ENCODE measurements at regions not wholly inside any gene's neighbourhood (a gene's known extent, or its start where the extent isn't known, plus 50 kb on each side); places are given as distances from the start of the nearest gene placed in this dataset.
"Not testable (repeated sequence)": the region's sequence is repeated elsewhere in the genome, so short reads cannot be mapped to it uniquely, and the experiment has no call there.

DNA sequence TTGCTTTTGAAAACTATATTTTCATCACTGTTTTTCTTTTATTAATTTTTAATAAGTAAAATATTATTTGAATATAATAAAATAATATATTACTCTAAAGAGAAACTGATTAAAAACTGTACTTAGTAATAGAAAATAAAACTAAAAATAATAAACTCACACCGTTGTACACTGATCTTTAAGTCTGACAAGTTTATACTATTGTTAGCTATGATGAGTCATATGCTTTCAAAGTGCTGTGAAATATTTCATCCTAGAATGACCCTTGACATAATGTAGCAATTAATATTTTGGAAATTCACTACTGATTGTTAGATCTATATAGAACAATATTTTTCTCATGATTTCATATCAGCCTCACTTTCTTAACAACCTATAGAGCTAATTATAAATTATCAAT lies 1040.6 kb upstream of the SPRY2 start:
- DNase-seq (ENCODE audit: low spot score) = no peak

DNA sequence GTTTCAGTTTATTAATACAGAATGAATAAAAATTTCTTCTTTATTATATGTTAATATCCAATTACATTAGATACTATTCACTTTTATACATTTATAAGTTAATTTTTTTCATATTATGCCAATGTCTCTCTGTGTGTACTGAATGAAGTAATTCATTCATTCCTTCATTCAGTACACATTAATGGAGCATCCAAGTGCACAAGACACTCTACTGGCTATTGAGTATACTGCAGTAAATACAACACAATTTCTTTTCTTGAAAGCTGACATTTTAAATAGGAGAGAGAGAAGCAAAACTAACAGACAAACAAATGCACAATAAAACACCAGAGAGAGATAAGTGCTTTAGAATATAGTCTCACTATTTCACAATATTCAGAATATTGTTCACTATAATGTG lies 1038.3 kb upstream of the SPRY2 start:
- DNase-seq (ENCODE audit: low spot score) = no peak

DNA sequence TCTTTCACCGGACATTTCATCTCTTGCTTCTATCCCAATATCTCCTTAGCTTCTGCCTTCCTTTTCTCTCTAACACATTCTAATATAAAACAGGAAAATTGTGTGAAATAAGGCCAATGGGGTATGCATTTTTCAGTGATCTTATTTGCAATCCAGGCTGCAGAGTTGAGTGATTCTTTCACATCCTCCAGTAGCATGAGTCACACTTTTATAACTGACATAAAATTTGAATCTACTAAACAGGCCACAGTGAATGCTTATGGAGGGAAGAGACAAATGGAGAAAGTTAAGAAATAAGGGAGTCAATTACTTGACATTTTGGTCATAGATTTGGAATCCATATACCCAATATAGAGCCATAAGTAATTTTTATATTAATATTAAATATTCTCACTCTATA lies 1037.0 kb upstream of the SPRY2 start:
- DNase-seq (ENCODE audit: low spot score) = no peak

DNA sequence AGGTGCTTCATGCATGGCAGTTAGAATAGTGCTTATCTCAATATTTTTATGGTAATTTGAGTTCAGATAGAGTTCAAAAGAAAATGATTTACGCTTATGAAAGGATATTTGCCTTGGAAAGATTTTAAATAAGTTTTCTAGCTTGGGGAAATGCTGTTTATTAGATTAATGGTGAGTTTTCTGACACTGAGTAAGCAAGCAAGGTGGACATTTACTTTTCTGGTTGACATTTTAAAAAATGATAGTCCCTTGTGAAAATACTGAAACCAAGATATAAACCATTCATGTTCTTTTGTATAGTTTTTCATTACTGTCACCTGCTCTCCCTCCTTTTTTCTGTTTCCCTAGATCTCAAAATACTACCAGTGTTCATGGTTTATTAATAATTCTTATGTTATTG lies 1034.8 kb upstream of the SPRY2 start:
- DNase-seq (ENCODE audit: low spot score) = no peak

DNA sequence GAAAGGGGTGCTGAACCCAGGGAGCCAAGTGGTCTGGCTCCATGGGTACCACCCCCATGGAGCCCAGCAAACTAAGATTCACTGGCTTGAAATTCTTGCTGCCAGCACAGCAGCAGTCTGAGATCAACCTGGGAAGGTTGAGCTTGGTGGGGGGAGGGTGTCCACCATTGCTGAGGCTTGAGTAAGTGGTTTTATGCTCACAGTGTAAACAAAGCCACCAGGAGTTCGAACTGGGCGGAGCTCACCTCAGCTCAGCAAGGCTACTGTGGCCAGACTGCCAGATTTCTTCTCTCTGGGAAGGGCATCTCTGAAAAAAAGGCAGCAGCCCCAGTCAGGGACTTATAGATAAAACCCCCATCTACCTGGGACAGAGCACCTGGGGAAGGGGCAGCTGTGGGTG lies 1021.8 kb upstream of the SPRY2 start:
- DNase-seq (ENCODE audit: low spot score) = not testable (repeated sequence)

DNA sequence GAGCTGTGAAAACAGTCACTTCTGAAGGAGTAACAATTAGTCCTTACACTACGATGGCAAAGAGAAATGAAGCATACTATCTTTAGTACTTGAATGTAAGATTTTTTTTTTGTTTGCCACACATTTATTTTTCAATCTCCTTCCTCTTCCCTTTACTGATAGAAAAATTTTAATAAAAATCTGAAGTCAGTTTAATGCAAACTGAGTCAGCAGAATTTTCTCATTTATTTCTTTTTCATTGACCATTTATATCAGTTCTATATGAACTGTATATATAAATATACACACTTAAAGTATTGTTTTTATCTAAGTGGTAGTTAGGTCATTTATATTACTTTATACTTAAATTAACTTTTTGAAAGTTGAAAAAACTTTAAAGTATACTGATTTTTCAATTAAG lies 1009.1 kb upstream of the SPRY2 start:
- DNase-seq (ENCODE audit: low spot score) = no peak

DNA sequence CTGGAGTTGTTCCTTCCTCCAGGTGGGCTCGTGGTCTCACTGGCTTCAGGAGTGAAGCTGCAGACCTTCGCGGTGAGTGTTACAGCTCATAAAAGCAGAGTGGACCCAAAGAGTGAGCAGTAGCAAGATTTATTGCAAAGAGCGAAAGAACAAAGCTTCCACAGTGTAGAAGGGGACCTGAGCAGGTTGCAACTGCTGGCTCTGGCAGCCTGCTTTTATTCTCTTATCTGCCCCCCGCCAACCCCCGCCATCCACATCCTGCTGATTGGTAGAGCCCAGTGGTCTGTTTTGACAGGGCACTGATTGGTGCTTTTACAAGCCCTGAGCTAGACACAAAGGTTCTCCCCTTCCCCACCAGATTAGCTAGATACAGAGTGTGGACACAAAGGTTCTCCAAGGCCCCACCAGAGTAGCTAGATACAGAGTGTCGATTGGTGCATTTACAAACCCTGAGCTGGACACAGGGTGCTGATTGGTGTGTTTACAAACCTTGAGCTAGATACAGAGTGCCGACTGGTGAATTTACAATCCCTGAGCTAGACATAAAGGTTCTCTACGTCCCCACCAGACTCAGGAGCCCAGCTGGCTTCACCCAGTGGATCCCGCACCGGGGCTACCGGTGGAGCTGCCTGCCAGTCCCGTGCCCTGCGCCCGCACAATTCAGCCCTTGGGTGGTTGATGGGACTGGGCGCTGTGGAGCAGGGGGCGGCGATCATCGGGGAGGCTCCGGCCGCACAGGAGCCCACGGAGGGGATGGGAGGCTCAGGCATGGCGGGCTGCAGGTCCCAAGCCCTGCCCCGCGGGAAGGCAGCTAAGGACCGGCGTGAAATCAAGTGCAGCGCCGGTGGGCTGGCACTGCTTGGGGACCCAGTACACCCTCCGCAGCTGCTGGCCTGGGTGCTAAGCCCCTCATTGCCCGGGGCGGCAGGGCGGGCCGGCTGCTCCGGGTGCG lies 999.5 kb upstream of the SPRY2 start:
- DNase-seq (ENCODE audit: low spot score) = not testable (repeated sequence)

DNA sequence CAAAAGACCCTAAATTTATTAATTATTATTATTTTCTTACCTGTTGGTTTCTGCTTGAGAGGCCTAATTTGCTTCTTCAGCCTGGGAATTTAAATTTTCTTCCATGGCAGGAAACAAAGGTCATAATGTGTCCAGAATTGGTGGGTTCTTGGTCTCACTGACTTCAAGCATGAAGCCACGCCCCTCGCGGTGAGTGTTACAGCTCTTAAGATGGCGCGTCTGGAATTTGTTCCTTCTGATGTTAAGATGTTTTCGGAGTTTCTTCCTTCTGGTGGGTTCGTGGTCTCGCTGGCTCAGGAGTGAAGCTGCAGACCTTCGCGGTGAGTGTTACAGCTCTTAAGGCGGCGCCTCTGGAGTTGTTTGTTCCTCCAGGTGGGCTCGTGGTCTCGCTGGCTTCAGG lies 998.7 kb upstream of the SPRY2 start:
- not testable (repeated sequence) for DNase-seq (ENCODE audit: low spot score)

DNA sequence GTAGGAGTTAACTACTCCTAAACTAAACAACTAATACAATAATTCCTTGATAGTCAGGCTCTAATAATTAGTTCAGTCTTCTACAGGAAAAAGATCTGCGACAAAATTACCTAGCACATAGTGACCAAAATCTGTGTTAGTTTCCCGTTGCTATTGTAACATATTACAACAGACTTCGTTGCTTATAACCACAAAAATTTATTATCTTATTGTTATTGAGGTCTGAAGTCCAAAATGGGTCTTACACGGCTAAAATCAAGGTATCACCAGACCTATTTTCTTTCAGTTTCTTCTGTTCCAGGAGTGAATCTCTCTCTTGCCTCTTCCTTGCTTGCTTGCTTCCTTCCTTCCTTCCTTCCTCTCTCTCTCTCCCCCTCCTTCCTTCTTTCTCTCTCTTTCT lies 993.6 kb upstream of the SPRY2 start:
- DNase-seq (ENCODE audit: low spot score) = no peak

DNA sequence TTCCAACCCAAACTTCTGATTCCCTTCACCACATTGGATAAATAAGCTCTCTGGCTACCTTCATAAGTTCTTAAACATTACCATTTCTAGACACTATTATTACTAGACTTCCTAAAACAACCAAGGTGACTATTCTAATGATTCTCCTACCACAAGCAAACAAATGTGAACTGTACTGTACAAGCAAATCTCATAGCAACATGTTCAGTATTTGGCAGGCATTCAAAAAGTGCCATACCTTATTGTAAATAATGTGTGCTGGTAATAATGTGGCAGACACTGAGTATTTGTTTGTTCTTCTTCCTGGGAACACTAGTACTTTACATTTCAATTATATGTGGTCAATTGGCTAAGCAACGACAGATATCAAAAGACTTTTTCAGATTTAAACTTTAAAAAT lies 986.0 kb upstream of the SPRY2 start:
- no peak for DNase-seq (ENCODE audit: low spot score)

DNA sequence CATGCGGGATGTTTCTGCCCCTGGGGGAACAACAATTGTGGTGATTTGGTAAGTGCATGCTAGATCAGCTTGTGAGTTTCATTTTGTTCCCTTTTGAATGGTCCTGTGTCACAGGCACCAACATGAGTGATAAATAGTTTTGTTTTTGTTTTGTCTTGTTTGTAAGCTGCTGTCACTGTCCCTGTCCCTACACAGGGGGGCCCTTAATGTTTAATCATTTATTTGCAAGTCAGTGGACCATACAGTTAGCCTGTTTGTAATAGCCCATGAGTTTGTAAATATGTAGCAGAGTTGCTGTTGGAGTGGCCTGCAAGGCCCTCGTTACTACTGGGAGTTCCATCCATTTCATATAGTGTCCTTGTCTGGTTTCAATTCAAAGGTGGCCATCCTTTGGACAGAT lies 979.6 kb upstream of the SPRY2 start:
- no peak for DNase-seq (ENCODE audit: low spot score)

DNA sequence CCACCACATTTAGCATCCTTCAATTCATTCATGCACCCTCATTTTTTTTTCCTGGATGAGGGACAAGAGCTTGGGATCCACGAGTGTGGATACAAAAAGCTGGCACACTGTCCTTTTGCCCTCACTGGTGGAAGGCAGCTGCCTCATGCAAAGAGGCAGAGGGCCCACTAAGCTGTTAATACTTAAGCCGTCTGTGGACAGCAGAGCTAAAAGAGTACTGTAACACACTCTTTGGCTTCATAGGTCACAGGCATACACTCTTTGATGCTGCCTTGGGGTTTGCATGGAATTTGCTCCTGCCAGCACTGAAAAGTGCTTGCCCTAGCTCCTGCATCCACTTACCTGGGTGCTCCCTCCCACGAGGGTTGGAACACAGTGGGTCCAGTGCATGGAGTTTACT lies 978.4 kb upstream of the SPRY2 start:
- DNase-seq (ENCODE audit: low spot score) = no peak

DNA sequence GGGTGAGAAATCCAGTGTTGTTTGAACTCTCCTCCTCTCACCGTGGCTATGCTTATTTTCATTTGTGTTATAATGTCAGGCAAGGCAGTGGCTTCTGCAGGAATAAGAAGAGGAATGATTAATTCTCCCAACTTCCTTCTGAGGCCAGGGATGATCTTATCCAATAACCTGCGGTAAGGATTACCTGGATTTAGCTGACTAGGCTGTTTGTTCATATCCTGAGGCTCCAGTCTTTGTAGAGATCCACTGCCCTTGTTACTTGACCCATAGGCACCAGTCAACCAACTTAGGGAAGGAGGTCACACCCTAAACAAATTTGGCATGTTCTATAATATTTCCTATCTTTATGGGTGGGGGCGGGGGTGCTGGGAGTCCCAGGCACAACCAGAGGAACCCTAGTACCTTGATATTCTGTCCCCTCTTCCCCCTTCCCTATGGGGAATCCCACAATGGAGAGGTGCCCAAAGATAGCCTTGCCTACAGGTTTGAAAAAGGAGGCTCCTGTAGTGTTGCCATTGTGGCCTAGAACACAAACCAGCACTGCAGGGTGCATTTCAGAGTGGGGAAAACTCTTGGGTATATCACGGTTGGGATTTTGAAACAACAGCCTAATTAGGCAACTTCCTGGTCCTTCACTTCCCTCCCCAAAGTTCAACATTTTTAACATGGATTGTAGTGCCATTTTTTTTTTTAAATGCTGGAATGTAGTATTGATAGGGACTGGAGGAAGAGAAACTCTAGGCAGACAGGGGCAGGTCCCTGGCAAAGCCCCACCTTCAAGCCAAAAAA lies 977.5 kb upstream of the SPRY2 start:
- no peak for DNase-seq (ENCODE audit: low spot score)

DNA sequence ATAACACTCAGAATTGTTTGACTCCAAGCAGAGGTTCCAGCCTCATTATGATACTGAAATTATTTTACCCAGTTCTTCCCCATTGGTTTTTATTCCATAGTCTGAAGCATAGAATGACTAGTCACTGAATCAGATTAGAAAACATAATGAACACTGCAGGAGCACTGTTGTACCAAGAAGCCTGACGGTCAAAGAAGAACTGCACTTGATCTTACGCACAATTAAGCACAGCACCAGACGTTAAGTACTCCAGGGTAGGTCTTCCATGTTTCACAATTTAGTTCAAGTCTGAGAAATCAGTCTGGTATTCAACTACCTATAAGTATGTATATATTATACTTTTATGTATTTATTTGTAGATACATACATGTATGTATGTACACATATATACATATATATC lies 973.5 kb upstream of the SPRY2 start:
- no peak for DNase-seq (ENCODE audit: low spot score)

DNA sequence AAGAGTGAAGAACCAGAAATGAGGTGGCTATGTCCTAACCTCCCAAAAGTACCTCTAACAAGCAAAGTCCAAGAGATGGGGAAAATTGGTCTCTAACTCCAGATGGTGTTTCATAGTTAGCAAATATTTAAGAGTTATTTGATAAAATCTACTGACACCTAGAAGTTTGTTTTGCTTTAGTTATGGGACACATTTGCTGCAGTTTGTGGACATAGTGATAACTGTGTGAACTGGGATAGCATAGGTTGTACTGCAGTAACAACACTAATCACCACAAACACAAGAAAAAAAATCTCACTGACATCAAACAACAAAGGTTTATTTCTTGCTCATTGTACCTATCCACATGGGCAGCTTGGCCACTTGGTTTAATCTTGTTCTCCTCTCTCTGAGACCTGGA lies 965.0 kb upstream of the SPRY2 start:
- DNase-seq (ENCODE audit: low spot score) = no peak

DNA sequence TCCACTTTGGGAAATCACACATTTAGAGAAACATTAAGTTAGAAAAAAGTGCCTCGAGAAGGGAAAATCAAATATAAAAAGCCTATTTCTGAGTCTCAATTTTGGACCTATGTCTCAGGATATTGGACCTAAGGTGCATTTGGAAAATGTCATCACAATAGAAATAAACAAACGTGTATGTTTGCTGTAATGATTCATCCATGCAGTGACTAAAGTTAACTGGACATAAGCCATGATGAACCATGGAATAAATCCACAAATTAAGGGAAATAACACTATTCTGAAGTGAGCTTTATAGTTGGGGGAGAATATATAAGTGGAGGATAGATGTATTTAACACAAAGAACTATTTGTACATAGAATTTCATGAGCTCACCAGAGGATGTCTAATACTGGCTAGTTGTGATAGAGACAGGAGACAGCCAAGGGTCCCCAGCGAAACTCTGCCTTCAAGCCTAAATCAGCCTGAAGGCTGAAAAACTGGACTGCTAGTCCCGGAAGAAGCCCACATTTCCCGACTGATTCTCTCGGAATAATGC lies 963.3 kb upstream of the SPRY2 start:
- no peak for DNase-seq (ENCODE audit: low spot score)

DNA sequence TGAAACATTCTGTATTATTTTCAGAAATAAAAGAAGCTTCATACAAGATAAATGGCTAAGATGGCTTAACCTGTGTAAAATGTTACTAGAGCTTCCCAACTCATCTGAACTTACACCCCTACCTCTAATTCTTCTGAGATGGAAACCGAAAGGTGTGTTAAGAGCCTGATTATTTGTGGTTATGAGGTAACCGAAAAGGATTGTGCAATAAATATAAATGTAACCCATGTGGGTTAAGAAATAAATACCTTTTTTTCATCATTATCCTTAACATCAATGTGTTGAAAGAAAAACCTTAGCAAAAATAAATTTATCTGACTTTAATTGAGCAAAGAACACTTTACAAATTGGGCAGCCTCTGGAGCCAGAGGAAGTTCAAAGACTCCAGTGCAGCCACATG lies 961.8 kb upstream of the SPRY2 start:
- no peak for DNase-seq (ENCODE audit: low spot score)

DNA sequence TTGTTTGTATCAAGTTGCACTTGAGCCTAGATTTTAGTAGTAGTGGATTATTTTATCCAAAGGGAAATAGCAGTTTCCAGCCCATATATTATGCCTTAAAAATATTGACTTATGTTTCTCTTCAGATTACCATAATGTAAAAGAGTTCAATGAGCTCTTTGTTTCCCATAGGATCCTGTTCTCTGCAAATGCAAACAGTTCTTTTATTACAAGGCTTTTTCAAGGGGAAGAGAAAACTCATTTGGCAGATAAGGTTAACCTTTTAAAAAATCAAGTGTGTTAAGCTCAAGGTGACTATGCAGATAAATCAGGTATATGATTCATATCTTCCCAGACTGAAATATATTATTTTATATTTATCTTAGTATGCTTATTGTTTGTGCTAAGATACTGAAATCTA lies 961.2 kb upstream of the SPRY2 start:
- peak; percentile 5 for DNase-seq (ENCODE audit: low spot score)

DNA sequence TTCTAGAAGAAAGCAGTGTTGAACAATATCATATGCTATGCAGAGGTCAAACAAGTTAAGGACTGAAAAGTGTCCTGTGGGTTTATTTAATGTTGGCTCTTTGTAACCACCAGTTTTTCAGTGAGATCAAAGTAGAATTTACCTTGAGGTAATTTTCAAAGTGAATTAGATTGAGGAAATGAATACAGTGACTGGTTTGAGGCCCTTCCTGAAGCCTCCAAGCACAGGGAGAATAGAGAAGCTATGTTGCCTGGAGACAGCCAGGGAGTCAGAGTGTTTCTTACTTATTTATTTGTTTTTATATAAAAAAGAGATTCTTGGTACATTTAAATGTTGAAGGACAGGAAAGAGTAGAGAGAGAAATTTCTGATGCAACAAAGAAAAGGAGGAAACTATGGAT lies 954.3 kb upstream of the SPRY2 start:
- no peak for DNase-seq (ENCODE audit: low spot score)

DNA sequence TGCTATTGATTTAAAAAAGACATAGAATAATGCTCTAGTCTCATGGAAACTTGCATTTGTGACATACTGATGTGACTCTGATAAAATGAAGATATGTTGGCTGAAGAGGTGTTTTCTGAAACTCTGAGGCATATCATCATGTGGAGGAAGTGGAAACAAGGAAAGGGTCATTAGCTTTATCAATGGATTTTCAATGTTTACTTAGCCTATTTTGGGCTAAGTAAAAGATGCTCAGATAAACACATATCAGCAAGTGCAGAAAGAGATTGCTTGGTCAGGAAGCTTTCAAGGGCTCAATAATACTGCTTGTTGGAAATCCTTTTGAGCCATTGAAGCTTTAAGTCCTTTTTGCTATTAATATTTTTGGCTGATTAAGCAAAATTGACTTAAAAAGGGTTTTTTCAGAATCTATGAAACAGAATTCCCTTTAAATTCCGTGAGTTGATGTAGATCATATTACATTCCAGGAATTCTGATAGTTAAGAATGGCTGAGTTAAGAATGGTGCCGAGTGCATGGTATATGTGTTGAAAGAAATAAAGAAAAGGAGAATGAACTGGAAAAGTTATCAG lies 952.8 kb upstream of the SPRY2 start:
- DNase-seq (ENCODE audit: low spot score) = no peak

DNA sequence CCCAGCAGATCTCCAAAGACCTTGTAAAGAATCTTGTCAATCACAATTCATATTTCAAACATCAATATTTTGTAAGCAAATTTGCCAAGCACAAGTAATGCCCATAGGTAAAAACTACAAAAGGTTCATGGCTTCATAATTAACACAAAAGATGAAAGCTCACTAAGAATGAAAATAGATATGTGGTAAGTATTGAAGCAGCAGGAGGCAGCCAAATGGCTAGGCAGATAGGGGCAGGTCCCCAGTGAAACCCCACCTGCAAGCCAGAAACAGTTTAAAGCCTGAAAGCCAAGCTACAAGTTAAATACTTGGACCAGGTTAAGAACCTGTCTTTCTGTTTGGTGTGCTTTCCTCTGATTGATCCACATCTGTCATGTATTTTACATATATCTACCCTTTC lies 942.6 kb upstream of the SPRY2 start:
- DNase-seq (ENCODE audit: low spot score) = no peak

DNA sequence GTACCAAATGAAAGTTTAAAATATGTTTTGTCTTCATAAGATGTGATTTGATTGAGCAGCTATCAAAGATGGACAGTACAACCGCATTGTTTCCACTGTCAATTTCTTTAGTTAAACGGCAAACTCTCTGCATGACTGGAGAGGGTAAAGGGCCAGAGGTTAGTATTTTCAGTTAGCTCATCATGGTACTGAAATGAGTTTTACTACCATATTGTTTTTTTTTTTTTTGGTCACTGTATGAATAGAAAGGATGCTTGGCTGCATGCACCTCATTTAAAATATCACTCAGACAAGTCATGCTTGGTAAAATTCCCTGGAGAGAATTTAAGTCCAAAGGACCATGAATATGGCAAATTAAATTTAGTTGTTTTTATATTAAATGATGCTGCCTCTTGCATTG lies 942.1 kb upstream of the SPRY2 start:
- no peak for DNase-seq (ENCODE audit: low spot score)

Measured in HuH-7 (cell line).